ENCODE measurements at regions not wholly inside any gene's neighbourhood (a gene's known extent, or its start where the extent isn't known, plus 50 kb on each side); places are given as distances from the start of the nearest gene placed in this dataset.

GRCh38 chr1:36643371-36644270 is 160.9 kb upstream of the CSF3R start (continued):
- TF ChIP-seq, protein P1, sequence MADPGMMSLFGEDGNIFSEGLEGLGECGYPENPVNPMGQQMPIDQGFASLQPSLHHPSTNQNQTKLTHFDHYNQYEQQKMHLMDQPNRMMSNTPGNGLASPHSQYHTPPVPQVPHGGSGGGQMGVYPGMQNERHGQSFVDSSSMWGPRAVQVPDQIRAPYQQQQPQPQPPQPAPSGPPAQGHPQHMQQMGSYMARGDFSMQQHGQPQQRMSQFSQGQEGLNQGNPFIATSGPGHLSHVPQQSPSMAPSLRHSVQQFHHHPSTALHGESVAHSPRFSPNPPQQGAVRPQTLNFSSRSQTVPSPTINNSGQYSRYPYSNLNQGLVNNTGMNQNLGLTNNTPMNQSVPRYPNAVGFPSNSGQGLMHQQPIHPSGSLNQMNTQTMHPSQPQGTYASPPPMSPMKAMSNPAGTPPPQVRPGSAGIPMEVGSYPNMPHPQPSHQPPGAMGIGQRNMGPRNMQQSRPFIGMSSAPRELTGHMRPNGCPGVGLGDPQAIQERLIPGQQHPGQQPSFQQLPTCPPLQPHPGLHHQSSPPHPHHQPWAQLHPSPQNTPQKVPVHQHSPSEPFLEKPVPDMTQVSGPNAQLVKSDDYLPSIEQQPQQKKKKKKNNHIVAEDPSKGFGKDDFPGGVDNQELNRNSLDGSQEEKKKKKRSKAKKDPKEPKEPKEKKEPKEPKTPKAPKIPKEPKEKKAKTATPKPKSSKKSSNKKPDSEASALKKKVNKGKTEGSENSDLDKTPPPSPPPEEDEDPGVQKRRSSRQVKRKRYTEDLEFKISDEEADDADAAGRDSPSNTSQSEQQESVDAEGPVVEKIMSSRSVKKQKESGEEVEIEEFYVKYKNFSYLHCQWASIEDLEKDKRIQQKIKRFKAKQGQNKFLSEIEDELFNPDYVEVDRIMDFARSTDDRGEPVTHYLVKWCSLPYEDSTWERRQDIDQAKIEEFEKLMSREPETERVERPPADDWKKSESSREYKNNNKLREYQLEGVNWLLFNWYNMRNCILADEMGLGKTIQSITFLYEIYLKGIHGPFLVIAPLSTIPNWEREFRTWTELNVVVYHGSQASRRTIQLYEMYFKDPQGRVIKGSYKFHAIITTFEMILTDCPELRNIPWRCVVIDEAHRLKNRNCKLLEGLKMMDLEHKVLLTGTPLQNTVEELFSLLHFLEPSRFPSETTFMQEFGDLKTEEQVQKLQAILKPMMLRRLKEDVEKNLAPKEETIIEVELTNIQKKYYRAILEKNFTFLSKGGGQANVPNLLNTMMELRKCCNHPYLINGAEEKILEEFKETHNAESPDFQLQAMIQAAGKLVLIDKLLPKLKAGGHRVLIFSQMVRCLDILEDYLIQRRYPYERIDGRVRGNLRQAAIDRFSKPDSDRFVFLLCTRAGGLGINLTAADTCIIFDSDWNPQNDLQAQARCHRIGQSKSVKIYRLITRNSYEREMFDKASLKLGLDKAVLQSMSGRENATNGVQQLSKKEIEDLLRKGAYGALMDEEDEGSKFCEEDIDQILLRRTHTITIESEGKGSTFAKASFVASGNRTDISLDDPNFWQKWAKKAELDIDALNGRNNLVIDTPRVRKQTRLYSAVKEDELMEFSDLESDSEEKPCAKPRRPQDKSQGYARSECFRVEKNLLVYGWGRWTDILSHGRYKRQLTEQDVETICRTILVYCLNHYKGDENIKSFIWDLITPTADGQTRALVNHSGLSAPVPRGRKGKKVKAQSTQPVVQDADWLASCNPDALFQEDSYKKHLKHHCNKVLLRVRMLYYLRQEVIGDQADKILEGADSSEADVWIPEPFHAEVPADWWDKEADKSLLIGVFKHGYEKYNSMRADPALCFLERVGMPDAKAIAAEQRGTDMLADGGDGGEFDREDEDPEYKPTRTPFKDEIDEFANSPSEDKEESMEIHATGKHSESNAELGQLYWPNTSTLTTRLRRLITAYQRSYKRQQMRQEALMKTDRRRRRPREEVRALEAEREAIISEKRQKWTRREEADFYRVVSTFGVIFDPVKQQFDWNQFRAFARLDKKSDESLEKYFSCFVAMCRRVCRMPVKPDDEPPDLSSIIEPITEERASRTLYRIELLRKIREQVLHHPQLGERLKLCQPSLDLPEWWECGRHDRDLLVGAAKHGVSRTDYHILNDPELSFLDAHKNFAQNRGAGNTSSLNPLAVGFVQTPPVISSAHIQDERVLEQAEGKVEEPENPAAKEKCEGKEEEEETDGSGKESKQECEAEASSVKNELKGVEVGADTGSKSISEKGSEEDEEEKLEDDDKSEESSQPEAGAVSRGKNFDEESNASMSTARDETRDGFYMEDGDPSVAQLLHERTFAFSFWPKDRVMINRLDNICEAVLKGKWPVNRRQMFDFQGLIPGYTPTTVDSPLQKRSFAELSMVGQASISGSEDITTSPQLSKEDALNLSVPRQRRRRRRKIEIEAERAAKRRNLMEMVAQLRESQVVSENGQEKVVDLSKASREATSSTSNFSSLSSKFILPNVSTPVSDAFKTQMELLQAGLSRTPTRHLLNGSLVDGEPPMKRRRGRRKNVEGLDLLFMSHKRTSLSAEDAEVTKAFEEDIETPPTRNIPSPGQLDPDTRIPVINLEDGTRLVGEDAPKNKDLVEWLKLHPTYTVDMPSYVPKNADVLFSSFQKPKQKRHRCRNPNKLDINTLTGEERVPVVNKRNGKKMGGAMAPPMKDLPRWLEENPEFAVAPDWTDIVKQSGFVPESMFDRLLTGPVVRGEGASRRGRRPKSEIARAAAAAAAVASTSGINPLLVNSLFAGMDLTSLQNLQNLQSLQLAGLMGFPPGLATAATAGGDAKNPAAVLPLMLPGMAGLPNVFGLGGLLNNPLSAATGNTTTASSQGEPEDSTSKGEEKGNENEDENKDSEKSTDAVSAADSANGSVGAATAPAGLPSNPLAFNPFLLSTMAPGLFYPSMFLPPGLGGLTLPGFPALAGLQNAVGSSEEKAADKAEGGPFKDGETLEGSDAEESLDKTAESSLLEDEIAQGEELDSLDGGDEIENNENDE (IDR thresholded peaks at IDR 0.05; ENCODE audit: insufficient replicate concordance, low read length), result no peak
- TF ChIP-seq TAF7 (optimal IDR thresholded peaks at IDR 0.05; ENCODE audit: borderline replicate concordance, low read depth, low read length) (no peak), GTF2F1 (IDR thresholded peaks at IDR 0.05; ENCODE audit: borderline replicate concordance, low read depth, low read length) (no peak)

Data from H1 (cell line).